ENCODE measurements at regions not wholly inside any gene's neighbourhood (a gene's known extent, or its start where the extent isn't known, plus 50 kb on each side); places are given as distances from the start of the nearest gene placed in this dataset.

- TF ChIP-seq BHLHE40 (IDR thresholded peaks at IDR 0.05; ENCODE audit: low read depth, low read length), result no peak
- TF ChIP-seq MXI1 (IDR thresholded peaks at IDR 0.05; ENCODE audit: borderline replicate concordance, low read depth, low read length), result no peak
- TF ChIP-seq POLR2A (IDR thresholded peaks at IDR 0.05; ENCODE audit: low read depth, low read length), result no peak
Measured at GRCh38 chr13:73258406-73258805, 199.6 kb downstream of the KLF5 start (continued).

- Histone ChIP-seq H3K27ac (ENCODE audit: insufficient read depth, low read length) (no peak overlapping the region), H3K4ac (ENCODE audit: low read depth, low read length) (no peak overlapping the region), H3K4me3 (ENCODE audit: insufficient read depth, low read depth, low read length) (no peak overlapping the region), H3K9me1 (ENCODE audit: insufficient read depth, low read length) (no peaks in the 10 kb centered on the region), H3K4me1 (ENCODE audit: control insufficient read depth, insufficient read depth, low read length) (peaks cover 5% of the 10 kb centered on the region), H2AK5ac (ENCODE audit: low read depth, low read length) (no peak overlapping the region), H3K9ac (ENCODE audit: low read depth, low read length) (no peak overlapping the region), H2BK15ac (ENCODE audit: low read depth, low read length) (no peak overlapping the region), H3K14ac (replicated peaks; ENCODE audit: low read depth, low read length) (peak overlapping the region; percentile 48; the same call in 1 of the 2 replicates), H4K8ac (ENCODE audit: low read depth in 2 of 2, low read length in 2 of 2) (no peak overlapping the region), H3K79me1 (ENCODE audit: low read depth in 1 of 2, low read length in 2 of 2) (no peaks in the 10 kb centered on the region), H3K23ac (ENCODE audit: low read depth, low read length) (no peak overlapping the region), H4K5ac (ENCODE audit: low read depth, low read length) (no peak overlapping the region), H4K20me1 (ENCODE audit: insufficient read depth, low read length) (no peaks in the 10 kb centered on the region), H3K4me2 (ENCODE audit: low read depth, low read length) (no peak overlapping the region), H2AFZ (replicated peaks; ENCODE audit: low read length, poor library complexity) (no peak overlapping the region), H3K9me3 (ENCODE audit: control insufficient read depth, insufficient read depth, low read length) (no peaks in the 10 kb centered on the region), H2BK120ac (ENCODE audit: low read depth, low read length) (0 out of 2 replicates have a peak overlapping the region, but pooled peaks have one; percentile 11), H3K36me3 (ENCODE audit: control insufficient read depth, insufficient read depth, low read length) (no peaks in the 10 kb centered on the region), H4K91ac (ENCODE audit: insufficient read depth, low read depth, low read length) (no peak overlapping the region), H2BK5ac (ENCODE audit: low read depth, low read length, poor library complexity, severe bottlenecking) (no peak overlapping the region), H2AK9ac (replicated peaks; ENCODE audit: low read depth, low read length, poor library complexity) (no peak overlapping the region), H2BK20ac (ENCODE audit: low read depth, low read length) (no peak overlapping the region), H3K56ac (ENCODE audit: extremely low read depth, insufficient read depth, low read length) (no peak overlapping the region), H3K27me3 (ENCODE audit: control insufficient read depth, insufficient read depth, low read length) (no peaks in the 10 kb centered on the region), H3K18ac (ENCODE audit: low read depth, low read length) (no peak overlapping the region)
- no peak for ATAC-seq (ENCODE audit: low read depth)
- DNase-seq, result no peak
- BruUV-seq (replicated peaks), result no TSS peak
- CTCF ChIA-PET, result interaction anchor here (1.0 kb wide), 1 partner anchor 12 kb away, joined by 3 read pairs; no protein-coding TSS in a partner anchor
- in situ Hi-C loops (cut with MboI; ENCODE audit: low sequenced_read_pairs) (no loop called here), dilution Hi-C loops (cut with HindIII; ENCODE audit: low sequenced_read_pairs, unreplicated experiment) (no loop called here), intact Hi-C loops (cut with micrococcal nuclease) (no loop called here)
- POLR2A ChIA-PET (ENCODE audit: unreplicated experiment), result no interaction called here
- WGBS, 2 experiments (ENCODE audit: extremely low coverage in 2 of 2, insufficient read length in 1 of 2), result no CpG with 5 or more reads among the region's 2 CpGs
- no peak for TF ChIP-seq NFE2L2 (IDR thresholded peaks at IDR 0.05; ENCODE audit: low read depth, low read length)
- no peak for TF ChIP-seq MAFK (IDR thresholded peaks at IDR 0.05; ENCODE audit: low read depth, low read length)
- TF ChIP-seq BHLHE40 (IDR thresholded peaks at IDR 0.05; ENCODE audit: low read depth, low read length), result no peak
- TF ChIP-seq CTCF (conservative IDR thresholded peaks at IDR 0.05; ENCODE audit: low read depth, low read length), result no peak
- TF ChIP-seq SMC3 (IDR thresholded peaks at IDR 0.05; ENCODE audit: low read depth, low read length), result no peak
- no peak for TF ChIP-seq MAZ (IDR thresholded peaks at IDR 0.05; ENCODE audit: borderline replicate concordance, low read depth, low read length)
- TF ChIP-seq CEBPB (IDR thresholded peaks at IDR 0.05; ENCODE audit: low read depth, low read length), result no peak
- TF ChIP-seq USF2 (IDR thresholded peaks at IDR 0.05; ENCODE audit: low read depth, low read length), result no peak
- no peak for TF ChIP-seq RFX5 (IDR thresholded peaks at IDR 0.05; ENCODE audit: low read depth, low read length)
- TF ChIP-seq RCOR1 (IDR thresholded peaks at IDR 0.05; ENCODE audit: insufficient replicate concordance, low read length), result no peak
- TF ChIP-seq MXI1 (IDR thresholded peaks at IDR 0.05; ENCODE audit: borderline replicate concordance, low read depth, low read length), result no peak
- no peak for TF ChIP-seq ELK1 (IDR thresholded peaks at IDR 0.05; ENCODE audit: borderline replicate concordance, low read depth, low read length)
Measured at GRCh38 chr13:73254827-73255226, 196.0 kb downstream of the KLF5 start.
